ENCODE measurements at regions not wholly inside any gene's neighbourhood (a gene's known extent, or its start where the extent isn't known, plus 50 kb on each side); places are given as distances from the start of the nearest gene placed in this dataset.

GRCh38 chr10:27599546-27599945 lies 95.4 kb downstream of the RAB18 start:
- H3K36me3 ChIP-seq = no peaks in the 10 kb centered on the region
- no peak overlapping the region for H3K27ac ChIP-seq
- H3K9me3 ChIP-seq = no peaks in the 10 kb centered on the region
- intact Hi-C loops (cut with DNase I; ENCODE audit: low total_unique reads) = no loop called here
- no peaks in the 10 kb centered on the region for H3K4me1 ChIP-seq
- no peak overlapping the region for H3K4me3 ChIP-seq
- DNase-seq = no peak
- TF ChIP-seq POLR2A (IDR thresholded peaks at IDR 0.05) = no peak
- TF ChIP-seq CTCF (IDR thresholded peaks at IDR 0.05) = no peak
- no peaks in the 10 kb centered on the region for H3K27me3 ChIP-seq

- DNase-seq = no peak
- Histone ChIP-seq H3K4me3 (no peak overlapping the region), H3K27me3 (no peaks in the 10 kb centered on the region), H3K9me3 (no peaks in the 10 kb centered on the region), H3K4me1 (no peaks in the 10 kb centered on the region), H3K36me3 (no peaks in the 10 kb centered on the region), H3K27ac (no peak overlapping the region)
- no peak for TF ChIP-seq POLR2A (IDR thresholded peaks at IDR 0.05)
- TF ChIP-seq CTCF (IDR thresholded peaks at IDR 0.05) = no peak
- intact Hi-C loops (cut with DNase I; ENCODE audit: low total_unique reads) = no loop called here
These were observed 96.8 kb downstream of the RAB18 start for GRCh38 chr10:27600930-27601329.

GRCh38 chr10:27601503-27601902 lies 97.4 kb downstream of the RAB18 start:
- Histone ChIP-seq H3K27ac (no peak overlapping the region), H3K27me3 (no peaks in the 10 kb centered on the region), H3K4me1 (no peaks in the 10 kb centered on the region), H3K4me3 (no peak overlapping the region), H3K9me3 (no peaks in the 10 kb centered on the region), H3K36me3 (no peaks in the 10 kb centered on the region)
- intact Hi-C loops (cut with DNase I; ENCODE audit: low total_unique reads) = no loop called here
- no peak for DNase-seq
- TF ChIP-seq CTCF (IDR thresholded peaks at IDR 0.05) (no peak), POLR2A (IDR thresholded peaks at IDR 0.05) (no peak)

- Histone ChIP-seq H3K27ac (no peak overlapping the region), H3K4me3 (no peak overlapping the region), H3K4me1 (no peaks in the 10 kb centered on the region), H3K27me3 (no peaks in the 10 kb centered on the region), H3K9me3 (no peaks in the 10 kb centered on the region), H3K36me3 (no peaks in the 10 kb centered on the region)
- intact Hi-C loops (cut with DNase I; ENCODE audit: low total_unique reads) = no loop called here
- no peak for DNase-seq
- no peak for TF ChIP-seq CTCF (IDR thresholded peaks at IDR 0.05)
- no peak for TF ChIP-seq POLR2A (IDR thresholded peaks at IDR 0.05)
These were observed 97.9 kb downstream of the RAB18 start for GRCh38 chr10:27601946-27602538.

GRCh38 chr10:27603104-27603503 lies 99.0 kb downstream of the RAB18 start:
- no peaks in the 10 kb centered on the region for H3K27me3 ChIP-seq
- no peaks in the 10 kb centered on the region for H3K4me1 ChIP-seq
- no peaks in the 10 kb centered on the region for H3K36me3 ChIP-seq
- H3K27ac ChIP-seq = no peak overlapping the region
- DNase-seq = no peak
- intact Hi-C loops (cut with DNase I; ENCODE audit: low total_unique reads) = no loop called here
- TF ChIP-seq POLR2A (IDR thresholded peaks at IDR 0.05) = no peak
- TF ChIP-seq CTCF (IDR thresholded peaks at IDR 0.05) = no peak
- no peak overlapping the region for H3K4me3 ChIP-seq
- H3K9me3 ChIP-seq = no peaks in the 10 kb centered on the region
